Dedifferentiated amniotic fluid mesenchymal stem cell (primary cell): ENCODE measurements at regions not wholly inside any gene's neighbourhood (a gene's known extent, or its start where the extent isn't known, plus 50 kb on each side); places are given as distances from the start of the nearest gene placed in this dataset.
"Not testable (repeated sequence)": the region's sequence is repeated elsewhere in the genome, so short reads cannot be mapped to it uniquely, and the experiment has no call there.

ENCODE experiments used
- DNase-seq: peaks from one replicate; pipeline ENCODE4 v3.0.0-alpha.2; 2016; ENCODE audit errors: extremely low spot score

DNA sequence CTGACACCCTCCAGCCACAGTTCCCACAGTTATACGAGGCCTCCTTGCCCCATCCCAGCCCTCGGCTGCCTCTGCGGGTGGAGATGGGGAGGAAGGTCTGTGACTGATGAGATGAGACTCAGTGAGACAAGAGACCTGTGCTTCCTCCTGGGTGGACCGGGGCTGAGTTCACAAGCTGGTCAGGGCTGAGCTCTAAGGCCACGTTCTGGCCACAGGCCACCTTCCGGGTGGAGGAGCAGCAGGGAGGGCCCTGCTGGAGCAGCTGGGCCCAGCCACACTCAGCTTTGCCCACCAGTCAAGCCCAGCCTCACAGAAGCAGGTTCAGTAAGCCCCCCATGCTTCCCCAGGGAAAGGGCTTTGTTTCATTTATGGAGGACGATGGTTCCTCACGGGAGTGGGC lies 214.7 kb downstream of the ANKRD30B start:
- no peak for DNase-seq

DNA sequence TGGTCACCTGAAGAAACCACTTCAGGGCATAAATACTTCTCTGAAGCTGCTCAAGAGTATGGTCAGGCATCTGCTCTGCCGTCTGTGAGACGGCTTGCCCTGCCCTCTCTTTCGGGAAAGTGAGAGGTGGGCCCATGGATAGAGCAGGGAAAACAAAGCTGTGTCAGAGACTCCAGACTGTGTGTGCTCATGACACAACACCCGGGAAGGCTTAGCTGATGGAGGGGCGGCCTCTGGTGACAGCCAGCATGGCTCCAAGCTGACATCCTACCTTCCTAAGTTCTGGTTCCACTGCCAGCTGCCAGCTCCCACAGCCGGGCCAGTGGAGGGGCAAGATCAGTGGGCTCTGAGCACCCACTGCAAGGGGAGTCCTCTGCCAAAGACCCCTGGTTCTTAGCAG lies 215.3 kb downstream of the ANKRD30B start:
- no peak for DNase-seq

DNA sequence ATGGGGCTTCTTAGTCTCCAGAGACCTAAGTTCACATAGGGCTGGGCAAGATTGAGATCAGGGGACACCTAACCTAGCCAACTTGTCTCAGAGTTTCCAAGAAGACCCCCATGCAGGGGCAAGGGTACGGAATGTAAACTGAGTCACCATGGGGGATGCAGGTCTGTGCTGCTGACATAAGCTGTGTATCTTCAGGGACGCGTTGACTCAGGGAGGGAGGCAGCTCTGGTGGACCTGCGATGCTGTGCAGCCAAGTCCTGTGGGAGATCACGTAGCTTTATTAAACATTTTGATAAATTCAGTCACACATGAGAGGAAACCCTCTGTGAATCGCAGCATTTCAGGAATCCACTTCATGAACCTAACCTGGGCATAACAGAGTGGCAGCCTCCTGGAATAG lies 216.0 kb downstream of the ANKRD30B start:
- no peak for DNase-seq

DNA sequence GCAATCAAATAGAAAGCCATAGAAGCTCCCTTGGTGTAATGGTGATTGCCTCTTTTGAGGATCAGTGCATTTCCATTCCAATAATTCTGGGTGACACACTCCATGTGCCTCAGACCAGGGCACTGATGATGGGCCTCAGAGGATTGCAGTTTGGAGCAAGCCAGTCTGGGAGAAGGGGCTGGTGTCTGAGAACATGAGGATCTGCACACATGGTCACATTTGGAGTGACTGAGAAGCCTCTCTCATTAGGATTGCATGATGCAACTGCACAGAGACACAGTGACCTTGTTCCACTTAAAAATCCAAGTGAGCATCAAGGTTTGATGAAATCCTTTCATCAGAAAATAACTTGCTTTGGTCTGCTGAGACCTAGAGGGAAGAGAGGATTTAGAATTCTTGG lies 216.4 kb downstream of the ANKRD30B start:
- no peak for DNase-seq

DNA sequence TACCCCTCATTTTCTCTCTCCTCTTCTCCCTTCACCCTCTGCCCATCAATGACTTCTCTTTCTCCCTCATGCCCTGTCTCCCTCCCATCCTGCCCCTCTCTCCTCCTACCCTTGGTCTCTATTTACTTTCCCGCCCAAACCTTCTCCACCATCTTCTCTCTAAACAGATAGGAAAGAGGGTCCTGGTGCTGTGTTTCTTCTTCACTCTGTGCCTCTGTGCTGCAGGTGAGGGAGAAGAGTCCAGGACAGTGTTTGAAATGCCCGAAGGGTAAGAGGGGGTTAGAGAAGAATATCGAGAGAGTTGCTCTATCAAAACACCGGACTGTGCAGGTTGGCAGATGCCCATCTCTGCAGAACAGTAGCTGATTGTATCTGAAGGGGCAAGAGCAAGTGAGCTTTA lies 217.0 kb downstream of the ANKRD30B start:
- not testable (repeated sequence) for DNase-seq

DNA sequence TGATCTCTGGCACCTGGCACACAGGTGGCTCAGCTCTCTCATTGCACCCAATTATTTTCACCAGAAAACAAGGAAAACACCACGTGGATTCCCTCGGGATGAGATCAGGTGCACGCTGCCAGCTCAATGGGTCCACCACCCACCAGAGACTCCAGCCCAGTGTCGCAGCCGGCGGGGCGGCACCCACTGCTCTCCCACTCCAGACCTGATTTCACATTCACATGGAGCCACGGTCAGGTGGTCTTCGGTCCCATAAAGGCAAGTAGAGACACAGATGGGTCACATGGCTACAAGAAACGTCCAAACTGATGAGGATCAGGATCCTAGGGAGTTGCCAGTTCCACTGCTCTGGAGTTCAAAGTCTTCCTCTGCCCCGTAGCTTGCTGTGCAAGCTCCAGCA lies 217.6 kb downstream of the ANKRD30B start:
- DNase-seq, result no peak

DNA sequence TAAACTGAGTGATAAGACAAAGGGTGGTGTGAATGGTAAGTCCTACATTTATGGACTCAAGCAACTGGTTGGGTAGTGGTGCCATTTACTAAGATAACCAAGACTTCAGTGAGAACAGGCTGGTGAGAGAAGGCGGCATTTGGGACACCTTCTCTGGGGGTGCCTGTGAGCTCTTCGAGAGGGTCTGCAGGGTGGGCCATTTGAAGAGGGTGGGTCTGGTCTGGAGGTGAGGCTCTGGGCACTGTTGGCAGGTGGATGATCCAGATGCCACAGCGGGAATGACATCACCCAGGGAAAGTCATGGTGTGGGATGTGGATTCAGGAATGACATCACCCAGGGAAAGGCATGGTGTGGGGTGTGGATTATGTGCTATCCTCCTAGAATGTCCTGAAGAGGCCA lies 219.3 kb downstream of the ANKRD30B start:
- not testable (repeated sequence) for DNase-seq

DNA sequence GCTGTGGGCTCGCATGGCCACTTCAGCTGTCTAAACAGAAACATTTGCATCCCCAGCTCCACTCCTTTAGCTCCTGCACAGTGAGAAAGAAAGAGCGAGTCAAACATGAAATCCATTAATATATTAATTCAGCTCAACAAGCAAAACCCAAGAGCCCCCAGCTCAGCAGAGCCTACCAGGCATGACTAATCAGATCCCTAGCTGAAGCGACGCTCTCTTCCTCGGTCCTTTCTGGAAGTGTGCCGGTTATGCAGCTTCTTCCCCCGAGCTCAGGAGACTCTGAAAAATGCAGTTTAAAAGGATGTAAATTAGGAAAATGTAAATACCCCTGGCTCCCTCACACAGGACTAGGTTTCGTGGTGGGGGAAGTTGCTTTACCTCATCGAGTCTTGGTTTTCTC lies 221.5 kb downstream of the ANKRD30B start:
- no peak for DNase-seq

DNA sequence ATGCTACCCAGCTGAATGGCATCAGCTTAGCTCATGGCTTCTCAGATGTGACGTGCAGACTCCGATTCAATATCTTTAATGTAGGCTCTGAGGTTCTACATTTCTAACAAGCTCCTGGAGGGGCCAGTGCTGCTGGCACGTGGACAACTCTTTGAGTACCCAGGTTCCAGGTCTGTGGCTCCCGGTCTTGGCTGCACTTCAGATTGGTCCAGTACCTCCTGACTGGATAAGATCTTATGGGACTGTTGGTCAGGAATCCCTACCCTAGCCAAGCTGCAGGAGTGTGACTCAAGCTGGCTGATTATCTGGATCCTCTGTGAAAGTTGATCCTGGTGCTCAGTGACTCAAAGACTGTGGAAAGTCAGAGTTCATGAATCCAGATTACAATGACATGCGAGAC lies 222.1 kb downstream of the ANKRD30B start:
- DNase-seq, result no peak

DNA sequence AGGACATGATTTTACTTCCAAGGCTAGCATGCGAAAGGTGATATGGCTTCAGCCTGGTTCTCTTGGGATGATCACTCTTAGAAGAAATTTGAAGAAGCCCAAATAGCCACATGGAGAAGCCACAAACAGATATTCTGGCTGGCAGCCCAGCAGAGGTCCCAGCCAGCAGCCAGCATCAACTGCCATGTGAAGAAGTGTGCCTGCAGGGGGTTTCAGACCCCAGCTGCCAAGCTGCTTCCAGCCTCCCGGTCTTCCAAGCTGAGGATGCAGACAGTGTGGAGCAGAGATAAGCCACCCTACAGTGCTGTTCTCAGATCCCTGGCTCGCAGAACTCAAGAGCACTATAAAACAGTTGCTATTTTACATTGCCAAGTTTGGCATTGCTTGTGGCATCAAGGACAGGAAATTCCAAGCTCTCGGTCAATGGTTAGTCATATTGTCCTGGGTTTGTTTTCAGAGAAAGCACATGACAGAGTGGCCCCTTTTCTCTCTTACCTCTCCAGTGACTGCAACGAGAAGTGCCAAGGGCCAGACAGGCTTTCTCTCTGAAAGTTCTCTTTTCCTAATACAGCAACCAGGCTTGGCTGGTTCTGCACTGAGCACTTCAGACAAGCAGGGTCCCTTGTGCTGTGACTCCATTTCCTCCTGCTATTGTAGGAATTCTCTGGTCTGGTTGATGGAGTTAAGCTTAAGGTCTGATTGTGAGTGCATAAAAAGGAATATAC lies 223.7 kb downstream of the ANKRD30B start:
- no peak for DNase-seq

DNA sequence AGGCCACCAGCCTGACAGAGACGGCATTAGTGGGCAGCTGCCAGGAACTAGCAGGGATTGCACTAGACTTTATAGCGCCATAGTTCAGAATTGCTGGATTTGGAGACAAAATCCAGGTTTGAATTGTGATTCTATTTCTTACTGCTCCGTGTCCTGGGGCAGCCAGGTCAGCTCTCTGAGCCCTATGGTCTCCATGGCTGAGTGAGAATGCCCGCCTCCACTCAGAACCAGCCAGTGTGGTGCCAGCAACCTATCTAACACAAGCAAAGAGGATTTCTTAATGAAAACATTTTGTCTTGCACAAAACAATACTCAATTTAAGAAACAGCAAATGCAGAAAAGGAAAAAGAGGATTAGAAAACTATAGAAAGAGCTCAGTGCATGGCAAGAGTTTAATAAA lies 225.4 kb downstream of the ANKRD30B start:
- not testable (repeated sequence) for DNase-seq

DNA sequence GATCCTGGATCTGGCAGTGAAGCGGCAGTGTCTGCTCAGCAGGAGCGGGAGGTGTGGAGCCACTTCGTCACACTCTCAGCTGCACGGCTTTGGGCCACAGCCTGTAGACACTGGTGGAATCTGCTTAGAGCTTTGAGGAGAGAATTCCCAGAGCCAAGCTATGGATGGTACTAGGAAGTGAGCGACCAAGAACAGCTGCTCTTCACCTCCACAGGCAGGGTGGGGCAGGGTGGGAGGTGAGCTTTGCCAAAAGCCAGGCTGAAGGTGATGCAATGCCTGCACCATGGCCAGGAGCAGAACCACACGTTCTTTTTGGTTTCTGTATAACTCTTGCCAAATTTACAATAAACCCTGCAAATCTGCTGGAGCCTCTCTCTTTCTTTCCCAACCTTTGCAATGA lies 226.1 kb downstream of the ANKRD30B start:
- no peak for DNase-seq

DNA sequence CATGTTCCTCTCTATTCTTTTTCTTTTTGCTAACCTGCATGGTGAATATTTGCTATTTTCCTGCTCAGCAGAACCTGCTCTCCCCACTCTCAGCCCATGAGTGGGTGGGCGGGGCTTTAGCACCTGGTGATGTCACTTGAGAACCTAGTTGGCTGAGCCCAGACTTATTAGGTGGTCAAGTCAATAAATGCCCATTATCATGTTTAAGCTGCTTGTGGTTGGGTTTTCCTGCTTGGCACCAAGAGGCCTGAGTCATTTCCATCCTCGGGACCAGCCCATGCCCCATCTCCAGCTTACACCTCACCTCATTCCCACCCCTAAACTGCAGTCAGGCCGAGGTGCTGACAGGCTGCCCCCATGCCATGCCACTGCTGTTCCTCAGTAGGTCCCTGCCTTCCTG lies 226.6 kb downstream of the ANKRD30B start:
- DNase-seq, result no peak

DNA sequence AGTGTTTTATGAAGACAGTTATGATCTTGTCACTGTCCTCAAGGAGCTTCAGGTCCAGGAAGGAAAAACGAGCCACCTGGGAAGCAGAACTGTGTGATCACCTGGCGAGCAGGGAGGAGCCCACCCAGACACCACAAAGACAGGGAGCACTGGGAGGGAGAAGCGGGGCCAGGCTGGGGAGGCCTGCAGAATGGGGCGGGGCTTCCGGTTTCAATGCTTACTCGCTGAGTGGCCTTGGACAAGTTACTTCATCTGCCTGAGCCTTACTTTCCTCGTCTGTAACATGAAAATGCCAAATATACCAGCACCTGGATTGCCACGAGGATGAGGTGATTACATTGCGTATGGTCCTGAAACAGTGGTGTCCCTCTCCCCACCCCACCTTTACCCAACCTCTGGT lies 227.5 kb downstream of the ANKRD30B start:
- no peak for DNase-seq

DNA sequence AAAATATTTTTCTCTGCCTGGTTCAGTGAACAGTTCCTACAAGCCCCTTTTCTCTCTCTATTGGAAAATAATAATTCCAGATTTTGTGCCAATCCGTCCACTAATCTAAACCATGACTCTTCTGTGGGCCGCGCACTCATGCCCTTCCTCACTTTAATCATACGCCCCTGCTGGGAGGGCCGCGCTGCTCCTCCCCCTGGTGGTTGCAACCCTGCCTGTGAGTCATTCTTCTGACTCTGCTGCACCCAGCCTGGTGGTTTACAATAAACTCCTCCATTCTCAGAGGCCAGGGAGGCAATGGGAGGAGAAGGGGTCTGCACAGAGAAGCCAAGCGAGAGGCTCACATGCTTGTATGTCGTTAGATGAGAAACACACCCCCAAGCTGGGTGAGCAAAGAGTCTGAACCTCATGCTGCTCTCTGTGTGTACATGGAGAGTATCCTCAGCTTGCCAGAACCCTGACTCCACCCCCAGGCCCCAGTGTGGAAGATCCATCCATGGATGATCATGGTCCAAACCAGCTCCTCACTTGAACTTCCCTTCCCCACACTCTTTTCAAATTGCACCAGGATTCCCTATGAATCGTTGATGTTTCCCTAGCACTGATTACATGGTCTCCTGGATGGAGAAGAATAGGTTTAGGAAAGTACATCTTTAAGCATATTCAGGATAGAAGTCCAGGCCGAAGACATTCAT lies 228.9 kb downstream of the ANKRD30B start:
- no peak for DNase-seq

DNA sequence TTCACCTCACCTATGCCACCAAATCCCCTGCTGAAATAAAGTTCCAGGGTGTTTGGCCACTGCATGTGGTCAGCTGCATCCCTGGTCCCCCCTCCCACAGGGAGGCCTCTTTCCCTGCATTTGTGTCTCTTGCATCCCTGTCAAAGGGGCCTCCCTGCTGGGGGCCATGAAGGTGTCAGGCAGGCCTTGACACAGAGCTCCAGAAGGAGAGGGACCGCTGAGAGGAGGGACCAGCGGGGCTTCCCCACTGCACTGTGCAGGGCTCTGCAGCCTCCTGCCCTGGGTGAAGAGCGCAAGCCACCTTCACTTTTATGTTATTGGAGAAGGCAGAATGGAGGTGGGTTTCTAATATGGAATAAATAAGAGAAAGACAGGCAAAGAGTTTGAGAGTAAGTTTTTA lies 230.2 kb downstream of the ANKRD30B start:
- DNase-seq, result no peak

DNA sequence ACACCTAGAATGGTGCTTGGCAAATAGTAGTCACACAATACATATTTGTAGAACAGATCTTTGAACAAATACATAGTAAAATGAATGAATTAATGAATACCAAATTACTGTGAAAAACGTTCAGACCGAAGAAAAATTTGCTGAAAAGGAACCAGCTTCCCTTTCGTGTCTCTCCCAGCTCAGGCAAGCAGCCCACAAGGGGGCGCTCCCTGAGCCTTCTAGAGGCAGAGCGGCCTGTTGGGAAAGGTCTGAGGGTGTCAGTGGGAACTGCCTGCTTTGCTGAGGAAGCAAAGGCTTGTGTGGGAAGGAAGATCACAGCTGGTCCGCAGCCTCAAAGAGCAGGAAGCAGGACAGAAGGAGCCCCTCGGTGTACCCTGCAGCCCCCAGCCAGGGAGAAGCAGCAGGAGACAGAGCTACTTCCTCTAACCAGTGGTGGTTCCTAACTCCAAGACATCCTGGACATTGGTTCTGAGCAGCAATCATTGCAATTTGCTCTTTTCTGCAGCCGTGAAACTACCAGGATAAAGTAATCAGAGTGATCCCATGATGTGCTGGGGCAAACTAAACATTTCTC lies 231.1 kb downstream of the ANKRD30B start:
- no peak for DNase-seq

DNA sequence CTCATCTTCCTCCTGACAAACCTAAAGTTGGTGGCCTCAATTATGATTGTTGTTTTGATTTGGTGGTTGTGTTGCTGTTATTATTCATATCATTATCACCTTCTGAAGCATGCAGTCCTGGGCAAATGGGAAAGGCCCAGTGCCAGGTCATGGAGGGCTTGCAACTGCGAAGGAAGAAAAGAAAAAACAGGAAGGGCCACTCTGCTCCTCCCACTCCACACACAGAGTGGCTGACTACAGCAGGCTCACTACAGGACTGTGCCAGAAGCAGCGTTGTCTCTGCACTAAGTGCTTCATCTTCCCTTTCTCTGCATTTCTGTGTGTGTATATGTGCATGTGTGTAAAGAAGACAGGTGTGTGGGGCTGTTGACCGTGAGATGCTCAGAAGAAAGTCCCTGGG lies 231.9 kb downstream of the ANKRD30B start:
- no peak for DNase-seq

DNA sequence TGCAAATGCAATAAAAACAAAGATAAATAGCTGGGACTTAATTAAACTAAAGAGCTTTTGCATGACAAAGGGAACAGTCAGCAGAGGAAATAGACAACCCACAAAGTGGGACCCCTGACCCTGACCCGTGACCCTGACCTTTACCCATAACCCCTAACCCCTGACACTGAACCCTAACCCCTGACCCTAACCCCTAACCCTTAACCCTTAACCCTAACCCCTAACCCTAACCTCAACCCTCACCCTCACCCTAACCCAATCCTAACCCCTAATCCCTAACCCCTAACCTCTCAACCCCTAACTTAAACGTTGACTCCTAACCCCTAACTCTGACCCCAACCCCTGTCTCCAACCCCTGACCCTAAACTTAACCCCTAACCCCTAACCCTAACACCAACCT lies 236.6 kb downstream of the ANKRD30B start:
- DNase-seq, result not testable (repeated sequence)

DNA sequence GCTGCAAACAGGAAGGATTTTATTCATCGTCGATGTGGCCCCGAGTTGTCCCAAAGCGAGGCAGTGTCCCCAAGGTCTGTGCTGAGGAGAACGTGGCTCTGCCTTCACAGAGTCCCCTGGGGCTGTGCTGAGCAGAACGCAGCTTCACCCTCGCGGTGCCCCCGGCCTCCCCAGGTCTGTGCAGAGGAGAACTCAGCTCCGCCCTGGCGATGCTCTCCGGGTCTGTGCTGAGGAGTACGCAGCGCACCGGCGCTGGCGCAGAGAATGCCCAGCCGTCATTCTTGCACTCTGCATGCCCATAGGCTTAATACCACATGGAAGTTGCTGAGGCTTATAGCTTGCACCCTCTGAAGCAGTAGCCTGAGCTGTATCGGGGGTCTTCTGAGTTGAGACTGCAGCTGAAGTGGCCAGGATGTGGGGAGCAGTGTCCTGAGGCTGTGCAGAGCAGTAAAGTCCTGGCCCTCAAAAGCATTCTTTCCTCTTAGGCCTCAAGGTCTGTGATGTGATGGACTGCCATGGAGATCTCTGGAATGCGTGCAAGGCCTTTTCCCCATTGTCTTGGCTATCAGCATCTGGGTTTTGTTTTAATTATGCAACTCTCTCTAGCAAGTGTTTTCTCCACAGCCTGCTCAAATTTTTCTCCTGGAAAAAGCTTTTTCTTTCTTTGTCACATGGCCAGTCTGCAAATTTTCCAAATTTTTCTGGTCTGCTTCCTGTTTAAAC lies 237.5 kb downstream of the ANKRD30B start:
- not testable (repeated sequence) for DNase-seq

DNA sequence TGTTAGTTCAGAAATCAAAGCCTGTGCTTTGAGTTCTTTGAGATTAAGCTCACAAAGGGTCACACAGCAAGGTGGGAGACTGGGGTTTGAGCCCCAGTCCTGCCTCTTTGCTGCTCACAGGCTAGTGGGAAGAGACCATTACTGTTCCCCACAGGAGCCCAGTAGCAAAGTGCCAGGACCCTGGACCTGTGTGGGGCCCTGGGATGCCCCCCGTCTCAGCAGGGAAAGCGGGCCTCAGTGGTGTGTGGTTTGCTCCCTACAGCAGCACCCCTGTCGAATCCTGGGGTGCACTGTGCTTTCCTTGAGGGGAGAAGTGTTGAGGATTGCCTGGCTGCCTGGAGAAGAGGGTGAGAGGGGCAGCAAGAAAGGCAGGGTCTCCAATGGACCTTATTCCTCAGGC lies 239.4 kb downstream of the ANKRD30B start:
- DNase-seq, result not testable (repeated sequence)

DNA sequence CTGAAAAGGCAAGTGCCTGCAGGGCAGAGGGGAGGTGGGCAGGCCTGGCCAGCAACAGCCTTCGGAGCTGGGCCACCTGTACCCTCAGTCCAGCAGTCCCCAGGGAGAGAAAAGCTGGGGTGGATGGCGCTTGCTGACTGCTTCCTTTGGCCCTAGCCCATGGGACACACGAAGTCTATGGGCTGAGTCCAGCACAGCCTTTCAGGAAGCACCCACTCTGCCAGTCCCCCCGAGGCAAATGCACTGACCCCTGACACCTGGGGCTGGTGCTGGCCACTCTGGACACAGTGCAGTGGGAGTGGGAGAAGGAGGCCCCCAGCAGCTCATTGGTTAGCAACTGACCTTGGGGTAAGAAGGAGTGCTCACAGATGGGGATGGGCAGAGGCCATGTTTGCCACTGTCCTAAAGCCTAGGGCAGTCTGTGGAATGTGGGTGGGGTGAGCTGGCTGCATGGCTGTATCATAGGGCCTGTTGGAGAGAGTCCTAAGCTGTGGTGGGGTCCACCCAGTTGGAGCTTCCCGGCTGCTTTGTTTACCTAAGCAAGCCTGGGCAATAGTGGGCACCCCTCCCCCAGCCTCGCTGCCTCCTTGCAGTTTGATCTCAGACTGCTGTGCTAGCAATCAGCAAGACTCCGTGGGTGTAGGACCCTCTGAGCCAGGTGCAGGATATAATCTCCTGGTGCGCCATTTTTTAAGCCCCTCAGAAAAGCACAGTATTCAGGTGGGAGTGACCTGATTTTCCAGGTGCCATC lies 240.2 kb downstream of the ANKRD30B start:
- not testable (repeated sequence) for DNase-seq
